ENCODE measurements at regions not wholly inside any gene's neighbourhood (a gene's known extent, or its start where the extent isn't known, plus 50 kb on each side); places are given as distances from the start of the nearest gene placed in this dataset.

GRCh38 chr4:174144106-174144505, 139.4 kb downstream of the FBXO8 start:
- intact Hi-C loops (cut with DNase I): no loop called here
- H3K36me3 ChIP-seq: no peaks in the 10 kb centered on the region
- no peaks in the 10 kb centered on the region for H3K9me3 ChIP-seq
- no peak overlapping the region for H3K4me3 ChIP-seq
- H3K27ac ChIP-seq: no peak overlapping the region
- DNase-seq: no peak
- TF ChIP-seq CTCF (IDR thresholded peaks at IDR 0.05) (no peak), EP300 (IDR thresholded peaks at IDR 0.05) (no peak), POLR2A (IDR thresholded peaks at IDR 0.05) (no peak)
- H3K4me1 ChIP-seq (ENCODE audit: insufficient read depth): no peaks in the 10 kb centered on the region
- no peaks in the 10 kb centered on the region for H3K27me3 ChIP-seq

- TF ChIP-seq EP300 (IDR thresholded peaks at IDR 0.05): no peak
- no peak for TF ChIP-seq CTCF (IDR thresholded peaks at IDR 0.05)
- TF ChIP-seq POLR2A (IDR thresholded peaks at IDR 0.05): no peak
- H3K4me1 ChIP-seq (ENCODE audit: insufficient read depth): no peaks in the 10 kb centered on the region
Measured at GRCh38 chr4:174141876-174142275, 141.6 kb downstream of the FBXO8 start.

GRCh38 chr4:174138616-174139015, 144.9 kb downstream of the FBXO8 start:
- H3K27ac ChIP-seq: no peak overlapping the region
- intact Hi-C loops (cut with DNase I): no loop called here
- no peak for TF ChIP-seq CTCF (IDR thresholded peaks at IDR 0.05)
- no peak for TF ChIP-seq POLR2A (IDR thresholded peaks at IDR 0.05)
- no peak for TF ChIP-seq EP300 (IDR thresholded peaks at IDR 0.05)

More at GRCh38 chr4:174141876-174142275, 141.6 kb downstream of the FBXO8 start:
- Histone ChIP-seq H3K27me3 (no peaks in the 10 kb centered on the region), H3K27ac (no peak overlapping the region), H3K36me3 (no peaks in the 10 kb centered on the region), H3K4me3 (no peak overlapping the region), H3K9me3 (no peaks in the 10 kb centered on the region)
- no peak for DNase-seq
- 65 to 74% (median 73%) methylated on average over 3 of the region's 3 CpGs for whole genome bisulfite sequencing, 3 donors
- intact Hi-C loops (cut with DNase I): no loop called here

GRCh38 chr4:174137698-174138097, 145.8 kb downstream of the FBXO8 start:
- intact Hi-C loops (cut with DNase I): no loop called here
- Histone ChIP-seq H3K27ac (no peak overlapping the region), H3K4me1 (ENCODE audit: insufficient read depth) (no peaks in the 10 kb centered on the region), H3K27me3 (no peaks in the 10 kb centered on the region), H3K4me3 (no peak overlapping the region), H3K9me3 (no peaks in the 10 kb centered on the region), H3K36me3 (no peaks in the 10 kb centered on the region)
- 81 to 91% (median 90%) methylated on average over 2 of the region's 2 CpGs for WGBS, 3 donors
- DNase-seq: no peak
- TF ChIP-seq POLR2A (IDR thresholded peaks at IDR 0.05) (no peak), EP300 (IDR thresholded peaks at IDR 0.05) (no peak), CTCF (IDR thresholded peaks at IDR 0.05) (no peak)

More at GRCh38 chr4:174138616-174139015, 144.9 kb downstream of the FBXO8 start:
- WGBS, 3 donors: 91 to 96% (median 96%) methylated on average over 1 of the region's 1 CpG
- Histone ChIP-seq H3K4me1 (ENCODE audit: insufficient read depth) (no peaks in the 10 kb centered on the region), H3K9me3 (no peaks in the 10 kb centered on the region), H3K27me3 (no peaks in the 10 kb centered on the region), H3K4me3 (no peak overlapping the region), H3K36me3 (no peaks in the 10 kb centered on the region)
- no peak for DNase-seq
